Esophagus muscularis mucosa (tissue), 4 donors: ENCODE measurements at regions not wholly inside any gene's neighbourhood (a gene's known extent, or its start where the extent isn't known, plus 50 kb on each side); places are given as distances from the start of the nearest gene placed in this dataset.

Experiments
- DNase-seq: peaks from one replicate; pipeline ENCODE4 v3.0.0-alpha.2; 2017; ENCODE audit errors: extremely low spot score
- H3K27ac ChIP-seq, 4 donors: fragments of 200-600 bp; sonication (generic); replicated peaks in 1 of 4; 1 replicate in 3 of 4; 2 replicates in 1 of 4; pipeline ENCODE4 v1.5.1; 2016 to 2019; ENCODE audit warnings: mild to moderate bottlenecking in 1 of 4
- H3K27me3 ChIP-seq, 4 donors: fragments of 200-600 bp; sonication (generic); one replicate each; pipeline versions ENCODE4 v1.5.1 to v1.6.0; 2016 to 2019
- H3K36me3 ChIP-seq, 4 donors: fragments of 200-600 bp; sonication (generic); one replicate each; pipeline ENCODE4 v1.5.1; 2016 to 2019
- H3K4me1 ChIP-seq, 4 donors: fragments of 200-600 bp; sonication (generic); one replicate each; pipeline ENCODE4 v1.5.1; 2016 to 2019
- H3K4me3 ChIP-seq, 4 donors: fragments of 200-600 bp; sonication (generic); 1 replicate in 2 of 4; 2 replicates in 2 of 4; pipeline ENCODE4 v1.5.1; 2016 to 2019; ENCODE audit warnings: mild to moderate bottlenecking in 4 of 4, moderate library complexity in 1 of 4
- H3K9me3 ChIP-seq, 4 donors: fragments of 200-600 bp; sonication (generic); 1 replicate in 3 of 4; 2 replicates in 1 of 4; pipeline ENCODE4 v1.5.1; 2016 to 2019
- EP300 ChIP-seq: sonication (generic); formaldehyde crosslinking; IDR thresholded peaks from one replicate; pipeline ENCODE4 v1.6.1; 2017; ENCODE audit warnings: antibody characterized with exemption
- POLR2A ChIP-seq: fragments of 450-650 bp; IDR thresholded peaks from one replicate; pipeline ENCODE4 v1.6.1; 2017; ENCODE audit warnings: antibody characterized with exemption, moderate library complexity, mild to moderate bottlenecking, low read depth
- POLR2AphosphoS5 ChIP-seq, 2 donors: sonication (generic); formaldehyde crosslinking; IDR thresholded peaks; one replicate each; pipeline ENCODE4 v1.6.1; 2017; ENCODE audit warnings: antibody characterized with exemption in 2 of 2
- WGBS: methylation state at CpG from one replicate; pipeline ENCODE4 v1.1.5; 2018; 5-methylcytosine and 5-hydroxymethylcytosine counted together
- intact Hi-C: fragments of 100-400 bp; cut with DNase I; formaldehyde crosslinking; loops from one replicate; pipeline ENCODE4 v1.15.1; 2023
- TF ChIP-seq, protein P1 (sequence below), 3 experiments: fragments of 200-600 bp in 2 of 3; fragments of 450-650 bp in 1 of 3; sonication (generic) in 2 of 3; IDR thresholded peaks; one replicate each; pipeline ENCODE4 v1.5.1; 2017 to 2019; ENCODE audit warnings: antibody characterized with exemption in 3 of 3, mild to moderate bottlenecking in 2 of 3, moderate library complexity in 1 of 3

DNA sequence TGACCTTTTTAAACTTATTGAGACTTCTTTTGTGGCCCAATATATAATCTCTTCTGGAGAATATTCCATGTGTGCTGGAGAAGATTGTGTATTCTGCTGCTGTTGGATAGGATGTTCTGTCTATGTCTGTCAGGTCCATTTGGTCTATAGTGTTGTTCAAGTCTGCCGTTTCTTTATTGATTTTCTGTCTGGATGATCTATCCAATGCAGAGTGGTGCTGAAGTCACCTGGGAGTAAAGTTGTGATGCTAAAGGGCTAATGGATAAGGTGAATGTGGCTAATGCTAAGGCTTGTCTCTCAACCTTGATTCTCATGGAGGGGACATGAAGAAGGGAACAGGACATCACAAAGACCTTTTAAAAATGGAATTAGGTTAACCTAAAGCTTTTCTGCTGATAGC is 72.0 kb upstream of the AP1S2 start:
- no peaks in the 10 kb centered on the region for H3K27me3 ChIP-seq
- H3K36me3 ChIP-seq, result no peaks in the 10 kb centered on the region
- H3K27ac ChIP-seq, result no peak overlapping the region
- no peak overlapping the region for H3K4me3 ChIP-seq
- DNase-seq, result no peak
- H3K4me1 ChIP-seq, result no peaks in the 10 kb centered on the region
- TF ChIP-seq, protein P1, sequence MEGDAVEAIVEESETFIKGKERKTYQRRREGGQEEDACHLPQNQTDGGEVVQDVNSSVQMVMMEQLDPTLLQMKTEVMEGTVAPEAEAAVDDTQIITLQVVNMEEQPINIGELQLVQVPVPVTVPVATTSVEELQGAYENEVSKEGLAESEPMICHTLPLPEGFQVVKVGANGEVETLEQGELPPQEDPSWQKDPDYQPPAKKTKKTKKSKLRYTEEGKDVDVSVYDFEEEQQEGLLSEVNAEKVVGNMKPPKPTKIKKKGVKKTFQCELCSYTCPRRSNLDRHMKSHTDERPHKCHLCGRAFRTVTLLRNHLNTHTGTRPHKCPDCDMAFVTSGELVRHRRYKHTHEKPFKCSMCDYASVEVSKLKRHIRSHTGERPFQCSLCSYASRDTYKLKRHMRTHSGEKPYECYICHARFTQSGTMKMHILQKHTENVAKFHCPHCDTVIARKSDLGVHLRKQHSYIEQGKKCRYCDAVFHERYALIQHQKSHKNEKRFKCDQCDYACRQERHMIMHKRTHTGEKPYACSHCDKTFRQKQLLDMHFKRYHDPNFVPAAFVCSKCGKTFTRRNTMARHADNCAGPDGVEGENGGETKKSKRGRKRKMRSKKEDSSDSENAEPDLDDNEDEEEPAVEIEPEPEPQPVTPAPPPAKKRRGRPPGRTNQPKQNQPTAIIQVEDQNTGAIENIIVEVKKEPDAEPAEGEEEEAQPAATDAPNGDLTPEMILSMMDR (IDR thresholded peaks at IDR 0.05), result no peak
- TF ChIP-seq EP300 (no peak), POLR2A (no peak), POLR2AphosphoS5 (IDR thresholded peaks at IDR 0.05) (no peak)
- WGBS, result 75% methylated on average over 1 of the region's 1 CpG
- intact Hi-C loops, result no loop called here
- H3K9me3 ChIP-seq, result no peaks in the 10 kb centered on the region

DNA sequence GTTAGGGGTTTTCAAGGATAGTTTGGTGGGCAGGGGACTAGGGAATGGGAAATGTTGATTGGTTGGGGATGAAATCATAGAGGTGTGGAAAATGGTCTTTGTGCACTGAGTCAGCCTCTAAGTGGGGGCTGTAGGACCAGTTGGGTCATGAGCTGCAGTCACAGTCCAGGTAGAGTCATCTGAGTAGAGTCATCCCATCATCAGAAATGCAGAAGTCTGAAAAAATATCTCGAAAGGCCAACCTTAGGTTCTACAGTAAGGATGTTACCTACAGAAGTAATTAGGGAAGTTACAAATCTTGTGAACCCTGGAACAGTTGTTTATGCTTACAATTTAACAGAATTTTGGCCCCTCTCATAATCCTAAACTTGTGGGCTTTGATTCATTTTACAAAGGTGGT is 63.4 kb upstream of the AP1S2 start:
- WGBS, result 94% methylated on average over 1 of the region's 1 CpG
- Histone ChIP-seq H3K4me1 (no peaks in the 10 kb centered on the region), H3K27ac (no peak overlapping the region)

DNA sequence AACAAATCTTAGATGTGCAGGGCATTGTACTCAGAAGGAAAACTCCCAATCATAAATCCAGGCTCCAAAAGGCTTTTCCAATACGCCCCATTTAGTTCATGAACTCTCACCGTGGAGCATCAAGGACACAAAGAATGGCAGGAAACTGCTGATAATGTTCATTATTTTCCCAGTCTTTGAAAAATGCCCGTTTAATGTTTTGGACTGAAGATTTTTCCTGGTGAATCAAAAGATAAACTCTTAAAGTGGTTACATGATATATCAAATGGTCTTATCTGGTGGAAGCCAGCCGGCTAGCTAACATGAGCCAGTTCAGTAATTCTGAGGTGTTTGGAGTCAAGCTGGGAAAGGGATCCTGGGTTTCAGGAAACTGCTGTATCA is 62.1 kb upstream of the AP1S2 start:
- Histone ChIP-seq H3K9me3 (no peaks in the 10 kb centered on the region), H3K4me3 (no peak overlapping the region), H3K27me3 (no peaks in the 10 kb centered on the region), H3K4me1 (no peaks in the 10 kb centered on the region), H3K27ac (no peak overlapping the region), H3K36me3 (no peaks in the 10 kb centered on the region)
- 75% methylated on average over 4 of the region's 4 CpGs for WGBS
- DNase-seq, result no peak
- intact Hi-C loops, result no loop called here
- no peak for TF ChIP-seq EP300
- TF ChIP-seq, protein P1 (IDR thresholded peaks at IDR 0.05), result no peak
- no peak for TF ChIP-seq POLR2AphosphoS5 (IDR thresholded peaks at IDR 0.05)
- no peak for TF ChIP-seq POLR2A

More for the DNA sequence above, 63.4 kb upstream of the AP1S2 start:
- Histone ChIP-seq H3K4me3 (no peak overlapping the region), H3K27me3 (no peaks in the 10 kb centered on the region), H3K36me3 (no peaks in the 10 kb centered on the region), H3K9me3 (no peaks in the 10 kb centered on the region)
- intact Hi-C loops, result no loop called here
- DNase-seq, result no peak
- no peak for TF ChIP-seq POLR2A
- no peak for TF ChIP-seq POLR2AphosphoS5 (IDR thresholded peaks at IDR 0.05)
- no peak for TF ChIP-seq EP300
- TF ChIP-seq, protein P1 (IDR thresholded peaks at IDR 0.05), result no peak

DNA sequence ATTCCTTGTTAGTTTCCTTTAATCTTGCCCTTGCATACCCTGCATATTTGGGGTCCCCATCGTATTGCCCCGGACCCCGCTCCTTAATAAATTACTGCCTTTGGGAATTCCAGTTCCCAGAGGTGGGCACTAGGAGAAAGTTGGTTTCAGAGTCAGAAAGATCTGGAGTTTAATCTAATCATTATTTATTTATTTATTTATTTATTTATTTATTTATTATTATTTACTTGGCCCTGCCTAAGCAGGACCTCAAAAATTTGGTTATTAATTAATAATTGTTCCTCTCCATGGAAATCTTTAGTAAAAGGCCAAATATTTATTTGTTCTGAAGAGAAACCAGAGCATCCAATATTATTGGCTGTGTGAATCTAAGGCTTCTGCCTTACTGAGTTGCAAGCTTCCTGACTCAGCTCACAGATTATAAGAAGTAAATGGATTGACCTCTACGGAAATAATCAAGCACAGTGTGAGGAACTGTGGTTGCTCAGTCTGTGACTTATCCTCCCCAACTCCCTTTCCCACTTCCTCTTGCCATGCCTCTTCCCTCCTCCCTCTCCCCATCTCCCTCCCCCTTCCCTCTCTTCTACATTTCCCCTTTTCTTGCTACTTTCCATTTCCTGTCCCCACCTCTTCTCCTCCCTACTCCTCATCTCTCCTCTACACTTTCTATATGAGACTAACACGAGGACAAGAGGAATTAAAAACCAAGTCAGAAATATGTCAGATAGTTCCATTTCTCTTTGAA is 61.5 kb upstream of the AP1S2 start:
- Histone ChIP-seq H3K4me1 (no peaks in the 10 kb centered on the region), H3K27me3 (no peaks in the 10 kb centered on the region), H3K27ac (no peak overlapping the region), H3K9me3 (no peaks in the 10 kb centered on the region), H3K36me3 (no peaks in the 10 kb centered on the region), H3K4me3 (no peak overlapping the region)
- intact Hi-C loops, result no loop called here
- WGBS, result 57% methylated on average over 5 of the region's 5 CpGs
- TF ChIP-seq EP300 (no peak), POLR2AphosphoS5 (IDR thresholded peaks at IDR 0.05) (no peak), POLR2A (no peak)
- TF ChIP-seq, protein P1 (IDR thresholded peaks at IDR 0.05), result no peak
- no peak for DNase-seq

DNA sequence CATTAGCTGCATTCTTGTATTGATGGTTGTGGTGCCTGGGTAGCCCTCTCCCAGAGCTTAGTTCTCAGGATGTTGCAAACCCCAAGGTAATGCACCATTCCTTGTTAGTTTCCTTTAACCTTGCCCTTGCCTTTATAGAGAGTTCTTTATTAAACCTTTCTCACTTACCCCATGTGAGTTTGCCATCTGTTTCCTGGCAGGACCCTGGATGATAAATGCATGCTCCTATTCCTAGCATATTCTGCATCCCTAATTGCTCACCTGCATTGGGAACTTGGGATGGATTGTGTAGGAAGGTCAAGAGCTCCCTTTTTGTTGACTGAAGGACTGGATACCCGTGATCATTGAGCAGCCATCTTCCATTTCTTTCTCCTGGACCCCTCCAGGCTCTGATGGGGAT is 59.9 kb upstream of the AP1S2 start:
- Histone ChIP-seq H3K4me3 (no peak overlapping the region), H3K4me1 (no peaks in the 10 kb centered on the region), H3K27me3 (no peaks in the 10 kb centered on the region), H3K9me3 (no peaks in the 10 kb centered on the region), H3K36me3 (no peaks in the 10 kb centered on the region), H3K27ac (no peak overlapping the region)
- no peak for DNase-seq
- intact Hi-C loops, result no loop called here
- TF ChIP-seq, protein P1 (IDR thresholded peaks at IDR 0.05), result no peak
- TF ChIP-seq POLR2AphosphoS5 (IDR thresholded peaks at IDR 0.05) (no peak), POLR2A (no peak), EP300 (no peak)
- 88% methylated on average over 1 of the region's 1 CpG for WGBS
